Activated naive CD4-positive, alpha-beta T cell treated with anti-CD3 and anti-CD28 coated beads, Interleukin-2, amount 50 U/mL, for 72 hours (primary cell): ENCODE measurements at regions not wholly inside any gene's neighbourhood (a gene's known extent, or its start where the extent isn't known, plus 50 kb on each side); places are given as distances from the start of the nearest gene placed in this dataset.

ENCODE experiments used
- ATAC-seq, 2 donors: fragments of 150-1000 bp; cut with Tn5 transposase; 2 replicates each; pipeline ENCODE4 v1.10.0; 2021; ENCODE audit warnings: mild to moderate bottlenecking in 2 of 2, moderate library complexity in 2 of 2
- DNase-seq, 2 donors: peaks; one replicate each; pipeline ENCODE4 v3.0.0; 2021 to 2022; ENCODE audit warnings: low spot score in 2 of 2
- H3K27ac Mint-ChIP-seq, 2 donors: one replicate each; pipeline ENCODE4 v1.8.0; 2022; ENCODE audit warnings: mild to moderate bottlenecking in 2 of 2, mixed read lengths in 2 of 2
- H3K36me3 Mint-ChIP-seq, 2 donors: one replicate each; pipeline ENCODE4 v1.8.0; 2022; ENCODE audit warnings: mixed read lengths in 2 of 2
- H3K9me3 Mint-ChIP-seq, 2 donors: one replicate each; pipeline ENCODE4 v1.8.0; 2022; ENCODE audit warnings: mixed read lengths in 2 of 2

- Mint-ChIP-seq H3K27ac (peak overlapping the region in 1 of 2 donors; percentile 68), H3K36me3 (no peaks in the 10 kb centered on the region), H3K9me3 (no peaks in the 10 kb centered on the region)
- ATAC-seq = no peak
- no peak for DNase-seq
These were observed 142.5 kb upstream of the PPP2R2D start for GRCh38 chr10:131758062-131758938.

GRCh38 chr10:131758939-131759301, 141.9 kb upstream of the PPP2R2D start:
- ATAC-seq (no peak), DNase-seq (no peak)
- H3K27ac Mint-ChIP-seq = no peak overlapping the region
- no peaks in the 10 kb centered on the region for H3K9me3 Mint-ChIP-seq
- H3K36me3 Mint-ChIP-seq = no peaks in the 10 kb centered on the region

GRCh38 chr10:131759347-131759746, 141.5 kb upstream of the PPP2R2D start:
- Mint-ChIP-seq H3K9me3 (no peaks in the 10 kb centered on the region), H3K36me3 (no peaks in the 10 kb centered on the region), H3K27ac (no peak overlapping the region)
- ATAC-seq = no peak
- DNase-seq = no peak

GRCh38 chr10:131760416-131761166, 140.2 kb upstream of the PPP2R2D start:
- H3K36me3 Mint-ChIP-seq = no peaks in the 10 kb centered on the region
- H3K27ac Mint-ChIP-seq = no peak overlapping the region
- H3K9me3 Mint-ChIP-seq = no peaks in the 10 kb centered on the region
- ATAC-seq (no peak), DNase-seq (no peak)

GRCh38 chr10:131762789-131763696, 137.8 kb upstream of the PPP2R2D start:
- no peak overlapping the region for H3K27ac Mint-ChIP-seq
- no peak for ATAC-seq
- no peaks in the 10 kb centered on the region for H3K9me3 Mint-ChIP-seq
- no peak for DNase-seq
- no peaks in the 10 kb centered on the region for H3K36me3 Mint-ChIP-seq

GRCh38 chr10:131764929-131765328, 135.9 kb upstream of the PPP2R2D start:
- Mint-ChIP-seq H3K27ac (no peak overlapping the region), H3K36me3 (no peaks in the 10 kb centered on the region), H3K9me3 (no peaks in the 10 kb centered on the region)
- no peak for ATAC-seq
- no peak for DNase-seq

- ATAC-seq (no peak), DNase-seq (no peak)
- Mint-ChIP-seq H3K36me3 (no peaks in the 10 kb centered on the region), H3K9me3 (no peaks in the 10 kb centered on the region), H3K27ac (no peak overlapping the region)
These were observed 134.7 kb upstream of the PPP2R2D start for GRCh38 chr10:131766096-131766495.

- H3K9me3 Mint-ChIP-seq = no peaks in the 10 kb centered on the region
These were observed 133.1 kb upstream of the PPP2R2D start for GRCh38 chr10:131767716-131768115.

GRCh38 chr10:131769571-131770410, 131.0 kb upstream of the PPP2R2D start:
- Mint-ChIP-seq H3K9me3 (no peaks in the 10 kb centered on the region), H3K27ac (no peak overlapping the region), H3K36me3 (no peaks in the 10 kb centered on the region)
- DNase-seq (no peak), ATAC-seq (no peak)

More at GRCh38 chr10:131767716-131768115, 133.1 kb upstream of the PPP2R2D start:
- ATAC-seq (no peak), DNase-seq (no peak)
- no peak overlapping the region for H3K27ac Mint-ChIP-seq
- no peaks in the 10 kb centered on the region for H3K36me3 Mint-ChIP-seq

- Mint-ChIP-seq H3K27ac (no peak overlapping the region), H3K9me3 (peaks cover 7% of the 10 kb centered on the region in 2 donors), H3K36me3 (peaks cover 6 to 7% of the 10 kb centered on the region in 2 donors)
- no peak for DNase-seq
- ATAC-seq = no peak
These were observed 129.7 kb upstream of the PPP2R2D start for GRCh38 chr10:131770946-131771633.

GRCh38 chr10:131771634-131772358, 129.0 kb upstream of the PPP2R2D start:
- peaks cover 14% of the 10 kb centered on the region in 2 donors for H3K9me3 Mint-ChIP-seq
- DNase-seq (no peak), ATAC-seq (no peak)
- peaks cover 10 to 14% of the 10 kb centered on the region in 2 donors for H3K36me3 Mint-ChIP-seq
- no peak overlapping the region for H3K27ac Mint-ChIP-seq

- H3K36me3 Mint-ChIP-seq = peaks cover 17 to 20% of the 10 kb centered on the region in 2 donors
- H3K9me3 Mint-ChIP-seq = peaks cover 19 to 20% of the 10 kb centered on the region in 2 donors
- no peak overlapping the region for H3K27ac Mint-ChIP-seq
- no peak for DNase-seq
- no peak for ATAC-seq
These were observed 128.4 kb upstream of the PPP2R2D start for GRCh38 chr10:131772441-131772840.

GRCh38 chr10:131773370-131774343, 127.2 kb upstream of the PPP2R2D start:
- no peak for ATAC-seq
- no peak for DNase-seq
- Mint-ChIP-seq H3K9me3 (peaks cover 28% of the 10 kb centered on the region in 2 donors), H3K27ac (no peak overlapping the region), H3K36me3 (peaks cover 24 to 30% of the 10 kb centered on the region in 2 donors)

GRCh38 chr10:131774681-131775085, 126.1 kb upstream of the PPP2R2D start:
- Mint-ChIP-seq H3K36me3 (peaks cover 24 to 30% of the 10 kb centered on the region in 2 donors), H3K9me3 (peaks cover 28 to 29% of the 10 kb centered on the region in 2 donors), H3K27ac (no peak overlapping the region)
- DNase-seq = no peak
- ATAC-seq = no peak
